GM12878 (cell line): ENCODE measurements at regions not wholly inside any gene's neighbourhood (a gene's known extent, or its start where the extent isn't known, plus 50 kb on each side); places are given as distances from the start of the nearest gene placed in this dataset.

ENCODE experiments used
- ATAC-seq: fragments of 200-7000 bp; cut with Tn5 transposase; 3 replicates; pipeline ENCODE4 v1.9.1; 2020; ENCODE audit warnings: mild to moderate bottlenecking, moderate library complexity
- BruUV-seq: library from RNA; stranded (reverse); fragments of 400-500 nt; replicated peaks from 2 replicates; lab custom pipeline; 2021; lab: Mats Ljungman, UMichigan
- CTCF ChIA-PET: fragments of 300-600 bp; sonication (Branson Sonifier 250); formaldehyde crosslinking; extraction: SDS; loops from one replicate; lab custom pipeline; 2021; ENCODE audit warnings: inconsistent platforms; lab: Yijun Ruan, JAX
- POLR2A ChIA-PET: fragments of 350-600 bp; formaldehyde crosslinking; extraction: SDS; loops from one replicate; lab custom pipeline; 2021; ENCODE audit warnings: inconsistent platforms; lab: Charles Lee
- RAD21 ChIA-PET: fragments of 300-600 bp; sonication (Branson Sonifier 250); formaldehyde crosslinking; loops from one replicate; lab custom pipeline; 2023; ENCODE audit warnings: antibody characterized with exemption; ENCODE audit not compliant: unreplicated experiment; lab: Charles Lee
- SMC1A ChIA-PET: fragments of 300-600 bp; sonication (Branson Sonifier 250); formaldehyde crosslinking; loops from one replicate; lab custom pipeline; 2023; ENCODE audit not compliant: unreplicated experiment, uncharacterized antibody; lab: Charles Lee
- DNase-seq: peaks from one replicate; pipeline ENCODE4 v3.0.0-alpha.2; 2011; ENCODE audit warnings: low read depth, low spot score
- FAIRE-seq: peaks from 3 replicates; lab custom pipeline; 2011; peaks lifted over from hg19 to GRCh38; lab: Jason Lieb, UNC
- H2AFZ ChIP-seq: 2 replicates; pipeline ENCODE4 v1.6.0; 2011; ENCODE audit warnings: low read depth, low read length, control low read depth; ENCODE audit not compliant: control insufficient read depth
- H3K27ac ChIP-seq: 2 replicates; pipeline ENCODE4 v1.5.1; 2011; ENCODE audit warnings: control low read depth; ENCODE audit not compliant: control insufficient read depth, insufficient read depth
- H3K27me3 ChIP-seq, 2 experiments: replicated peaks in 1 of 2; 2 replicates each; pipeline versions ENCODE4 v1.6.0 to v1.6.1; 2011; ENCODE audit warnings: low read length in 1 of 2; ENCODE audit not compliant: control insufficient read depth in 2 of 2, insufficient read depth in 2 of 2
- H3K36me3 ChIP-seq, 2 experiments: 2 replicates each; pipeline ENCODE4 v1.5.1; 2011; ENCODE audit warnings: low read length in 1 of 2; ENCODE audit not compliant: control insufficient read depth in 2 of 2, insufficient read depth in 2 of 2
- H3K4me1 ChIP-seq: 2 replicates; pipeline ENCODE4 v1.6.1; 2011; ENCODE audit warnings: mild to moderate bottlenecking, low read length, moderate library complexity, mixed read lengths; ENCODE audit not compliant: control insufficient read depth, insufficient read depth
- H3K4me2 ChIP-seq: 2 replicates; pipeline ENCODE4 v1.6.0; 2011; ENCODE audit warnings: control low read depth; ENCODE audit not compliant: control insufficient read depth, insufficient read depth
- H3K4me3 ChIP-seq: fragments of 200-600 bp; sonication (generic); 2 replicates; pipeline ENCODE4 v1.5.1; 2016
- H3K79me2 ChIP-seq: 2 replicates; pipeline ENCODE4 v1.6.0; 2011; ENCODE audit warnings: low read length; ENCODE audit not compliant: control insufficient read depth, insufficient read depth
- H3K9ac ChIP-seq: 2 replicates; pipeline ENCODE4 v1.8.0; 2011; ENCODE audit warnings: low read length, control low read depth, mixed read lengths; ENCODE audit not compliant: control insufficient read depth, insufficient read depth
- H3K9me3 ChIP-seq: replicated peaks from 3 replicates; pipeline ENCODE4 v1.5.1; 2011; ENCODE audit warnings: mild to moderate bottlenecking, low read length; ENCODE audit not compliant: control insufficient read depth, insufficient read depth
- H4K20me1 ChIP-seq: 2 replicates; pipeline ENCODE4 v1.6.0; 2011; ENCODE audit not compliant: control insufficient read depth, insufficient read depth
- ASH2L ChIP-seq: fragments of 300-600, 200-600 bp; sonication (generic); IDR thresholded peaks from 2 replicates; pipeline ENCODE4 v1.6.1; 2017; ENCODE audit warnings: low read depth, mild to moderate bottlenecking, borderline replicate concordance
- ATF7 ChIP-seq: fragments of 450-650 bp; IDR thresholded peaks from 2 replicates; pipeline ENCODE4 v1.6.1; 2016; ENCODE audit warnings: low read depth, mild to moderate bottlenecking
- BACH1 ChIP-seq: fragments of 450-650 bp; IDR thresholded peaks from 2 replicates; pipeline ENCODE4 v1.6.1; 2017; ENCODE audit warnings: mild to moderate bottlenecking, borderline replicate concordance
- BMI1 ChIP-seq: fragments of 450-650 bp; IDR thresholded peaks from 2 replicates; pipeline ENCODE4 v1.6.1; 2016; ENCODE audit warnings: mild to moderate bottlenecking, moderate library complexity, borderline replicate concordance
- CBX3 ChIP-seq: fragments of 200-600 bp; sonication (generic); IDR thresholded peaks from 2 replicates; pipeline ENCODE4 v1.6.1; 2016; ENCODE audit warnings: low read depth, borderline replicate concordance
- CEBPB ChIP-seq, 2 experiments: fragments of 150-350 bp in 1 of 2; IDR thresholded peaks; 2 replicates each; pipeline ENCODE4 v1.6.1; 2012 to 2014; ENCODE audit warnings: low read depth in 2 of 2, low read length in 2 of 2, borderline replicate concordance in 1 of 2, inconsistent platforms in 1 of 2
- CHD4 ChIP-seq: fragments of 200-600 bp; sonication (generic); IDR thresholded peaks from 2 replicates; pipeline ENCODE4 v1.6.1; 2016; ENCODE audit warnings: mild to moderate bottlenecking
- FOS ChIP-seq: IDR thresholded peaks from 3 replicates; pipeline ENCODE4 v1.6.1; 2011; ENCODE audit warnings: borderline replicate concordance; ENCODE audit not compliant: insufficient read length; ENCODE audit errors: extremely low read depth
- HDAC6 ChIP-seq: fragments of 200-600 bp; sonication (generic); IDR thresholded peaks from one replicate; pipeline ENCODE4 v1.8.0; 2017; ENCODE audit warnings: antibody characterized with exemption; ENCODE audit not compliant: unreplicated experiment
- MYC ChIP-seq: IDR thresholded peaks from 2 replicates; pipeline ENCODE4 v1.6.1; 2011; ENCODE audit warnings: mild to moderate bottlenecking, low read length, moderate library complexity, inconsistent platforms; ENCODE audit not compliant: insufficient read depth, insufficient replicate concordance, insufficient read length, severe bottlenecking
- NFYB ChIP-seq: IDR thresholded peaks from 2 replicates; pipeline ENCODE4 v1.6.1; 2011; ENCODE audit warnings: low read depth, mild to moderate bottlenecking, low read length, improper control_type of control experiment, moderate library complexity; ENCODE audit not compliant: insufficient read depth
- POU2F2 ChIP-seq: IDR thresholded peaks from 3 replicates; pipeline ENCODE4 v1.6.1; 2011; ENCODE audit warnings: low read depth, mild to moderate bottlenecking, low read length, borderline replicate concordance
- RCOR1 ChIP-seq: conservative IDR thresholded peaks from 2 replicates; pipeline ENCODE4 v1.6.1; 2012; ENCODE audit warnings: low read depth, low read length, improper control_type of control experiment
- REST ChIP-seq: IDR thresholded peaks from 2 replicates; pipeline ENCODE4 v1.6.1; 2012; ENCODE audit warnings: mild to moderate bottlenecking, low read depth, low read length
- SMAD5 ChIP-seq: IDR thresholded peaks from 2 replicates; pipeline ENCODE4 v1.6.1; 2016; ENCODE audit warnings: antibody characterized with exemption, low read depth
- SREBF1 ChIP-seq: IDR thresholded peaks from 2 replicates; pipeline ENCODE4 v1.6.1; 2012; ENCODE audit warnings: mild to moderate bottlenecking, low read length
- SRF ChIP-seq, 2 experiments: IDR thresholded peaks; 2 replicates each; pipeline ENCODE4 v1.6.1; 2011; ENCODE audit warnings: low read depth in 2 of 2, low read length in 2 of 2, mild to moderate bottlenecking in 1 of 2, moderate library complexity in 1 of 2
- SUPT20H ChIP-seq: IDR thresholded peaks from 2 replicates; pipeline ENCODE4 v1.6.1; 2011; ENCODE audit warnings: low read depth, mild to moderate bottlenecking, low read length, moderate library complexity, borderline replicate concordance; ENCODE audit not compliant: control insufficient read depth
- ZNF217 ChIP-seq: fragments of 450-650 bp; IDR thresholded peaks from 2 replicates; pipeline ENCODE4 v1.6.1; 2017; ENCODE audit warnings: antibody characterized with exemption, mild to moderate bottlenecking
- ZZZ3 ChIP-seq: IDR thresholded peaks from 2 replicates; pipeline ENCODE4 v1.6.1; 2011; ENCODE audit warnings: low read depth; ENCODE audit not compliant: control insufficient read depth, insufficient read length
- WGBS: methylation state at CpG from one replicate; pipeline ENCODE4 v1.1.6; 2016; ENCODE audit warnings: low lambda C conversion rate; ENCODE audit not compliant: insufficient replicate concordance, insufficient coverage; ENCODE audit errors: missing lambda C conversion rate; 5-methylcytosine and 5-hydroxymethylcytosine counted together
- in situ Hi-C: fragments of 300-500 bp; cut with MboI; formaldehyde crosslinking; loops from 9 replicates; pipeline ENCODE4 v1.14.3; 2018; ENCODE audit warnings: mixed read lengths
- intact Hi-C: fragments of 100-400 bp; cut with micrococcal nuclease; formaldehyde crosslinking; loops from one replicate; pipeline ENCODE4 v1.14.2; 2022; ENCODE audit not compliant: unreplicated experiment

- ATAC-seq (peak; percentile 95), FAIRE-seq (peak; percentile 80), DNase-seq (peak; percentile 73)
- Histone ChIP-seq H3K9ac (no peak overlapping the region), H3K9me3 (no peaks in the 10 kb centered on the region), H3K4me2 (peak overlapping the region; percentile 5), H3K27me3 (no peaks in the 10 kb centered on the region), H3K36me3 (no peaks in the 10 kb centered on the region), H3K4me3 (no peak overlapping the region), H2AFZ (peak overlapping the region; percentile 15; the same call in 1 of the 2 replicates), H3K27ac (peak overlapping the region; percentile 40; the same call in 1 of the 2 replicates), H3K4me1 (peaks cover 4% of the 10 kb centered on the region; the same call in 1 of the 2 replicates), H4K20me1 (no peaks in the 10 kb centered on the region), H3K79me2 (no peaks in the 10 kb centered on the region)
- 1% methylated on average over 4 of the region's 4 CpGs for WGBS
- CTCF ChIA-PET = interaction anchor here (1.0 to 1.6 kb wide), 5 partner anchors 11 to 305 kb away, joined by 3 to 5 read pairs (median 4); no protein-coding TSS in a partner anchor
- intact Hi-C loops (loop anchor here (1.0 kb wide), 1 partner anchor 41 kb away; no protein-coding TSS in a partner anchor), in situ Hi-C loops (no loop called here)
- RAD21 ChIA-PET = no interaction called here
- SMC1A ChIA-PET = interaction anchor here (0.6 to 4.1 kb wide), 8 partner anchors 8 to 248 kb away, joined by 3 to 13 read pairs (median 4); no protein-coding TSS in a partner anchor
- POLR2A ChIA-PET = interaction anchor here (1.6 kb wide), 1 partner anchor 29 kb away, joined by 4 read pairs; no protein-coding TSS in a partner anchor
- BruUV-seq = no TSS peak
- TF ChIP-seq ZNF217 (0 out of 2 replicates have a peak, but pooled peaks have one; percentile 13), BACH1 (no peak), FOS (no peak), SUPT20H (no peak), ZZZ3 (no peak), POU2F2 (no peak), HDAC6 (no peak), MYC (no peak), REST (no peak), SRF (IDR thresholded peaks at IDR 0.05; ENCODE audit: low read depth in 2 of 2, low read length in 2 of 2) (no peak), NFYB (peak; percentile 52; the same call in 1 of the 2 replicates), CEBPB (IDR thresholded peaks at IDR 0.05; ENCODE audit: borderline replicate concordance in 1 of 2, low read depth in 2 of 2, low read length in 2 of 2) (no peak), RCOR1 (0 out of 2 replicates have a peak, but pooled peaks have one; percentile 53), CBX3 (no peak), ATF7 (peak; percentile 88), BMI1 (peak; percentile 73), ASH2L (no peak), CHD4 (no peak), SMAD5 (no peak), SREBF1 (no peak)
Observed at GRCh38 chr18:26710470-26711096, 154.9 kb downstream of the AQP4 start.
